ENCODE measurements at regions not wholly inside any gene's neighbourhood (a gene's known extent, or its start where the extent isn't known, plus 50 kb on each side); places are given as distances from the start of the nearest gene placed in this dataset.

- no peak overlapping the region for H3K27ac ChIP-seq (ENCODE audit: low read length)
- DNase-seq: no peak
- H3K36me3 ChIP-seq (ENCODE audit: control insufficient read depth, insufficient read depth, low read length): no peaks in the 10 kb centered on the region
- WGBS (ENCODE audit: insufficient coverage): 90% methylated on average over 2 of the region's 6 CpGs
- no peak overlapping the region for H3K4me3 ChIP-seq (ENCODE audit: low read length)
- peaks cover 6% of the 10 kb centered on the region for H3K27me3 ChIP-seq (ENCODE audit: control insufficient read depth, insufficient read depth, low read length)
- peaks cover 3% of the 10 kb centered on the region for H3K4me1 ChIP-seq (ENCODE audit: control insufficient read depth, insufficient read depth, low read length)
- no peaks in the 10 kb centered on the region for H3K9me3 ChIP-seq (replicated peaks; ENCODE audit: control insufficient read depth, low read depth, low read length)
Observed at GRCh38 chr6:167528976-167529375, 204.1 kb downstream of the TTLL2 start.

GRCh38 chr6:167529444-167530335 lies 204.8 kb downstream of the TTLL2 start:
- H3K4me3 ChIP-seq (ENCODE audit: low read length): no peak overlapping the region
- H3K36me3 ChIP-seq (ENCODE audit: control insufficient read depth, insufficient read depth, low read length): no peaks in the 10 kb centered on the region
- H3K9me3 ChIP-seq (replicated peaks; ENCODE audit: control insufficient read depth, low read depth, low read length): no peaks in the 10 kb centered on the region
- peaks cover 6% of the 10 kb centered on the region for H3K27me3 ChIP-seq (ENCODE audit: control insufficient read depth, insufficient read depth, low read length)
- DNase-seq: no peak
- 61% methylated on average over 4 of the region's 11 CpGs for WGBS (ENCODE audit: insufficient coverage)
- H3K27ac ChIP-seq (ENCODE audit: low read length): no peak overlapping the region
- peaks cover 3% of the 10 kb centered on the region for H3K4me1 ChIP-seq (ENCODE audit: control insufficient read depth, insufficient read depth, low read length)

GRCh38 chr6:167530951-167531350 lies 206.1 kb downstream of the TTLL2 start:
- 72% methylated on average over 16 of the region's 16 CpGs for WGBS (ENCODE audit: insufficient coverage)
- H3K4me1 ChIP-seq (ENCODE audit: control insufficient read depth, insufficient read depth, low read length): peaks cover 3% of the 10 kb centered on the region
- peaks cover 6% of the 10 kb centered on the region for H3K27me3 ChIP-seq (ENCODE audit: control insufficient read depth, insufficient read depth, low read length)
- H3K36me3 ChIP-seq (ENCODE audit: control insufficient read depth, insufficient read depth, low read length): no peaks in the 10 kb centered on the region
- H3K9me3 ChIP-seq (replicated peaks; ENCODE audit: control insufficient read depth, low read depth, low read length): no peaks in the 10 kb centered on the region
- H3K27ac ChIP-seq (ENCODE audit: low read length): no peak overlapping the region
- DNase-seq: no peak
- no peak overlapping the region for H3K4me3 ChIP-seq (ENCODE audit: low read length)

- 85% methylated on average over 10 of the region's 17 CpGs for WGBS (ENCODE audit: insufficient coverage)
- no peak overlapping the region for H3K4me3 ChIP-seq (ENCODE audit: low read length)
Observed at GRCh38 chr6:167532410-167533288, 207.8 kb downstream of the TTLL2 start.

GRCh38 chr6:167533851-167534250 lies 209.0 kb downstream of the TTLL2 start:
- Histone ChIP-seq H3K27me3 (ENCODE audit: control insufficient read depth, insufficient read depth, low read length) (peaks cover 4% of the 10 kb centered on the region), H3K4me1 (ENCODE audit: control insufficient read depth, insufficient read depth, low read length) (peaks cover 2% of the 10 kb centered on the region), H3K9me3 (replicated peaks; ENCODE audit: control insufficient read depth, low read depth, low read length) (no peaks in the 10 kb centered on the region), H3K4me3 (ENCODE audit: low read length) (no peak overlapping the region), H3K27ac (ENCODE audit: low read length) (no peak overlapping the region), H3K36me3 (ENCODE audit: control insufficient read depth, insufficient read depth, low read length) (no peaks in the 10 kb centered on the region)
- no CpG with 5 or more reads among the region's 5 CpGs for WGBS (ENCODE audit: insufficient coverage)
- no peak for DNase-seq

More at GRCh38 chr6:167532410-167533288, 207.8 kb downstream of the TTLL2 start:
- H3K9me3 ChIP-seq (replicated peaks; ENCODE audit: control insufficient read depth, low read depth, low read length): no peaks in the 10 kb centered on the region
- no peaks in the 10 kb centered on the region for H3K36me3 ChIP-seq (ENCODE audit: control insufficient read depth, insufficient read depth, low read length)
- DNase-seq: no peak
- H3K27ac ChIP-seq (ENCODE audit: low read length): no peak overlapping the region
- H3K27me3 ChIP-seq (ENCODE audit: control insufficient read depth, insufficient read depth, low read length): peaks cover 6% of the 10 kb centered on the region
- H3K4me1 ChIP-seq (ENCODE audit: control insufficient read depth, insufficient read depth, low read length): peaks cover 3% of the 10 kb centered on the region

GRCh38 chr6:167537816-167538215 lies 212.9 kb downstream of the TTLL2 start:
- Histone ChIP-seq H3K27me3 (ENCODE audit: control insufficient read depth, insufficient read depth, low read length) (no peaks in the 10 kb centered on the region), H3K4me3 (ENCODE audit: low read length) (no peak overlapping the region), H3K9me3 (replicated peaks; ENCODE audit: control insufficient read depth, low read depth, low read length) (peaks cover 4% of the 10 kb centered on the region), H3K36me3 (ENCODE audit: control insufficient read depth, insufficient read depth, low read length) (no peaks in the 10 kb centered on the region), H3K27ac (ENCODE audit: low read length) (no peak overlapping the region), H3K4me1 (ENCODE audit: control insufficient read depth, insufficient read depth, low read length) (peaks cover 2% of the 10 kb centered on the region)
- DNase-seq: no peak
- WGBS (ENCODE audit: insufficient coverage): 40% methylated on average over 1 of the region's 2 CpGs

DNA sequence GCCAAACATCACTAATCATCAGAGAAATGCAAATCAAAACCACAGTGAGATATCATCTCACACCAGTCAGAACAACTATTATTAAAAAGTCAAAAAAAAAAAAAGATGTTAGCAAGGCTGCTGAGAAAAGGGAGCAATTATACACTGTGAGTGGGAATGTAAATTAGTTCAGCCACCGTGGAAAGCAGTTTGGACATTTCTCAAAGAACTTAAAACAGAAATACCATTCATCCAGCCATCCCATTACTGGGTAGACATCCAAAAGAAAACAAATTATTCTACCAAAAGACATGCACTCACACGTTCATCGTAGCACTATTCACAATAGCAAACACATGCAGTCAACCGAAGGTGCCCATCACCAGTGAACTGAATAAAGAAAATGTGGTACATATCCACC lies 213.9 kb downstream of the TTLL2 start:
- H3K9me3 ChIP-seq (replicated peaks; ENCODE audit: control insufficient read depth, low read depth, low read length): peaks cover 4% of the 10 kb centered on the region
- no peaks in the 10 kb centered on the region for H3K36me3 ChIP-seq (ENCODE audit: control insufficient read depth, insufficient read depth, low read length)
- H3K27me3 ChIP-seq (ENCODE audit: control insufficient read depth, insufficient read depth, low read length): no peaks in the 10 kb centered on the region
- H3K27ac ChIP-seq (ENCODE audit: low read length): no peak overlapping the region
- WGBS (ENCODE audit: insufficient coverage): no CpG with 5 or more reads among the region's 4 CpGs
- H3K4me3 ChIP-seq (ENCODE audit: low read length): no peak overlapping the region
- DNase-seq: no peak
- H3K4me1 ChIP-seq (ENCODE audit: control insufficient read depth, insufficient read depth, low read length): peaks cover 8% of the 10 kb centered on the region

GRCh38 chr6:167540796-167541195 lies 215.9 kb downstream of the TTLL2 start:
- 80% methylated on average over 3 of the region's 7 CpGs for WGBS (ENCODE audit: insufficient coverage)
- Histone ChIP-seq H3K27ac (ENCODE audit: low read length) (no peak overlapping the region), H3K4me1 (ENCODE audit: control insufficient read depth, insufficient read depth, low read length) (peaks cover 18% of the 10 kb centered on the region), H3K27me3 (ENCODE audit: control insufficient read depth, insufficient read depth, low read length) (no peaks in the 10 kb centered on the region), H3K36me3 (ENCODE audit: control insufficient read depth, insufficient read depth, low read length) (no peaks in the 10 kb centered on the region), H3K4me3 (ENCODE audit: low read length) (no peak overlapping the region), H3K9me3 (replicated peaks; ENCODE audit: control insufficient read depth, low read depth, low read length) (peaks cover 4% of the 10 kb centered on the region)
- no peak for DNase-seq

DNA sequence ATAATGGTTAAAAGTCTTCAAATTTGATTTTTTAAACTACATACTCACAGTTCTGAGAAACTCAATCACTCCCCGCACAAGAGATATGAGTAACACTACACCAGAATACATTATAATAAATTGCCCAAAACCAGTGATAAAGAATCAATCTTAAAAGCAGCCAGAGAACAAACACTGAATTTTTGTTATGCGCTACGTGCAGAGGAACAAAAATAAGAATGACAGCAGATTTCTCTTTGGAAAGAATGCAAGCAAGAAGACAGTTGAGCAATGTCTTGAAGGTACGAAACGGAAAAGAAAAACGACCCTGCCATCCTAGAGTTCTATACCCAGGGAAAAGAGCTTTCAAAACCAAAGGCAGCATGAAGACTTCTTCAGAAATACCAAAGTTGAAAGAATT lies 216.7 kb downstream of the TTLL2 start:
- no peak overlapping the region for H3K27ac ChIP-seq (ENCODE audit: low read length)
- peaks cover 7% of the 10 kb centered on the region for H3K9me3 ChIP-seq (replicated peaks; ENCODE audit: control insufficient read depth, low read depth, low read length)
- no peak overlapping the region for H3K4me3 ChIP-seq (ENCODE audit: low read length)
- no peaks in the 10 kb centered on the region for H3K36me3 ChIP-seq (ENCODE audit: control insufficient read depth, insufficient read depth, low read length)
- no CpG with 5 or more reads among the region's 6 CpGs for WGBS (ENCODE audit: insufficient coverage)
- no peak for DNase-seq
- H3K4me1 ChIP-seq (ENCODE audit: control insufficient read depth, insufficient read depth, low read length): peaks cover 18% of the 10 kb centered on the region
- no peaks in the 10 kb centered on the region for H3K27me3 ChIP-seq (ENCODE audit: control insufficient read depth, insufficient read depth, low read length)
